Choroid plexus epithelial cell (primary cell): ENCODE measurements at regions not wholly inside any gene's neighbourhood (a gene's known extent, or its start where the extent isn't known, plus 50 kb on each side); places are given as distances from the start of the nearest gene placed in this dataset.

ENCODE experiments used
- DNase-seq: peaks from one replicate; pipeline ENCODE4 v3.0.0-alpha.2; 2010; ENCODE audit warnings: low read depth
- H3K4me3 ChIP-seq: 2 replicates; pipeline ENCODE4 v1.5.1; 2011; ENCODE audit warnings: low read depth, mild to moderate bottlenecking, control low read depth, low read length, moderate library complexity
- TF ChIP-seq, protein P1 (sequence below): conservative IDR thresholded peaks from 2 replicates; pipeline ENCODE4 v1.5.1; 2011; ENCODE audit warnings: low read depth, mild to moderate bottlenecking, control low read depth, inconsistent platforms, low read length, moderate library complexity

DNA sequence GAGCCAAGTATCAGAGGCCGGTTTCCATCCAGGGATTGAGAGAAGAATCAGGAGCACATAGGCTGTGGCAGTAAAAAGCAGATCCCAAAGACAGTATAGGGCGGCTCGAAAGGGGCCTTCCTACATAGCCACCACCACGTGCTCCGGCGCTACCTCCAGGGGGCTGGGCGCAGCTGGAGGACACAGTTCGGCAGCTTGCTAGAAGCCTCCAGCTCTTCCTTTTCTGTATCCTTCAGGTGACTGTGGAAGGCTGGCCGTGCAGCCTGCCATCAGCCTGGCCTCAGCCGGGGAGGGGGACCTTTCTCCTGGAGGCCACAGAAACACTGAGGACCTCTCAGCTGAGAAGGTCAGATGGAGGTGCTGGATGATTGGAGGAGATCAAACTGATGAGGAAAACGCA is 183.6 kb upstream of the GLI2 start:
- no peak for DNase-seq
- TF ChIP-seq, protein P1, sequence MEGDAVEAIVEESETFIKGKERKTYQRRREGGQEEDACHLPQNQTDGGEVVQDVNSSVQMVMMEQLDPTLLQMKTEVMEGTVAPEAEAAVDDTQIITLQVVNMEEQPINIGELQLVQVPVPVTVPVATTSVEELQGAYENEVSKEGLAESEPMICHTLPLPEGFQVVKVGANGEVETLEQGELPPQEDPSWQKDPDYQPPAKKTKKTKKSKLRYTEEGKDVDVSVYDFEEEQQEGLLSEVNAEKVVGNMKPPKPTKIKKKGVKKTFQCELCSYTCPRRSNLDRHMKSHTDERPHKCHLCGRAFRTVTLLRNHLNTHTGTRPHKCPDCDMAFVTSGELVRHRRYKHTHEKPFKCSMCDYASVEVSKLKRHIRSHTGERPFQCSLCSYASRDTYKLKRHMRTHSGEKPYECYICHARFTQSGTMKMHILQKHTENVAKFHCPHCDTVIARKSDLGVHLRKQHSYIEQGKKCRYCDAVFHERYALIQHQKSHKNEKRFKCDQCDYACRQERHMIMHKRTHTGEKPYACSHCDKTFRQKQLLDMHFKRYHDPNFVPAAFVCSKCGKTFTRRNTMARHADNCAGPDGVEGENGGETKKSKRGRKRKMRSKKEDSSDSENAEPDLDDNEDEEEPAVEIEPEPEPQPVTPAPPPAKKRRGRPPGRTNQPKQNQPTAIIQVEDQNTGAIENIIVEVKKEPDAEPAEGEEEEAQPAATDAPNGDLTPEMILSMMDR: no peak
- no peak overlapping the region for H3K4me3 ChIP-seq

DNA sequence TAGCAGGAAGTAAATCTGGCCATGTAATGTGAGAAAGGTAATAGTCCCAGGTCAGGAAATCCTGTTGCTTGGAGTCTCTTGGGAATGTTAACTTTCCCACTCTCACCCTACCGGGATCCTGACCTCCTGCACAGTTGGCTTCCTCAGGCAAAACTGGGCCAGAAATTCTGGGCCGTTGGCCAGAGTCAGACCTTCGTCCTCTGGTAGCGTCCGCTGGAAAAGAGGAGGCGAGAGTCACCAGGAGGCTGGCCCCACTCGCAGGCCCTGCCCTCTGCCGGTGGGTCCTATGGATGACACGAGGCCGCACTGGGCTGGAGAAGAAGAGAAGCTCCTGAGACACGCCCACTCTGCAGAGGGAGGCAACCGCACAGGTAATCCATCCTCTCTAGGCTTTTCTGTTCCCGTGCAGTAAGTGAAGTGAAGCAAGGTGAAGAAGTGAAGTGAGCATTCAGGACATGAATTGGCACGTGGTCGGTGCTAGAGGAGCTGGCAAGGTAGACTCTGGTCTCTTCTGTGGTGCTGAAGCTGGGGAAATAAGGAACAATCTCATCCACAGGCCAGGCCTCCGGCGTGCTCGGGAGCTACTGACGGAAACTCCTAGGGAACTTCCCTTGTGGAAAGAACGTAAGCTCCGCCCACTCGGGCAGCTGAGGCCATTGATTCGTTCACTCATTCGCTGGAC is 182.7 kb upstream of the GLI2 start:
- TF ChIP-seq, protein P1: peak; percentile 74
- DNase-seq: peak; percentile 72

DNA sequence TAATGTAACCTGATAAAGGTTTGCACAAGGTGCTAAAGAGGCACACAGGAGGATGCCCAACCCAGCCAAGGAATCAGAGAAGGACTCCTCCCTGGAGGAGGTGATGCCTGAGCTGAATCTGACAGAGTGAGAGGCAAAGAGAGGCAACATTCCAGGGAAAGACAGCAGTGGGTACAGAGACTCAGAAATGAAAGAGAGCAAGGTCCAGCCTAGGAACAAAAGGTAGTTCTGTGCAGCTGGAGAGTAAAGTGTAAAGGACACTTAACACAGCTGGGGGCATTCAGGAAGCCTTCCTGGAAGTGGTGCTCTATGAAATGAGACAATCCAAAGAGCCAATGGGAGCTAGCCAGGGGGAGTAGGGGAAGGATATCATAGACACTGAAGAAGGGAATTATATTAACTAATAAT is 181.0 kb upstream of the GLI2 start:
- H3K4me3 ChIP-seq: no peak overlapping the region
- DNase-seq: no peak
- TF ChIP-seq, protein P1: no peak

More for the DNA sequence above, 182.7 kb upstream of the GLI2 start:
- no peak overlapping the region for H3K4me3 ChIP-seq

DNA sequence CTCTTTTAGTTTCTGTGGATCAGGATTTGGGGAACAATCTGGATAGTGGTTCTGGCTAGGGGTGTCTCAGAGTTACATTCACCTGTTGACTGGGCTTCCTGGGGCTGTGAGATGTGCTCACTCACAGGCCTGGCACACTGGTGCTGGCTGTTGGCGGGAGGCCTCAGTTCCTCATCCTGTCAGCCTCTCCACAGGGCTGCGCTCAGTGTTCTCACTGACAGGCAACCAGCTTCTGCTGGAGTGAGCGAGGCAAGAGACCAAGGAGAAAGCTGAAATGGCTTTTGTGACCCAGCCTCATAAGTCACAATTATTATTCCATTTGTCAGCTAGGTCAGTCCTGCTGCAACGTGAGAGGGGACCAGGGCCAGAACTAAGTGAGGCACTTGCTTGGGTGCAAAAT is 180.6 kb upstream of the GLI2 start:
- no peak for DNase-seq
- no peak overlapping the region for H3K4me3 ChIP-seq
- TF ChIP-seq, protein P1: no peak

DNA sequence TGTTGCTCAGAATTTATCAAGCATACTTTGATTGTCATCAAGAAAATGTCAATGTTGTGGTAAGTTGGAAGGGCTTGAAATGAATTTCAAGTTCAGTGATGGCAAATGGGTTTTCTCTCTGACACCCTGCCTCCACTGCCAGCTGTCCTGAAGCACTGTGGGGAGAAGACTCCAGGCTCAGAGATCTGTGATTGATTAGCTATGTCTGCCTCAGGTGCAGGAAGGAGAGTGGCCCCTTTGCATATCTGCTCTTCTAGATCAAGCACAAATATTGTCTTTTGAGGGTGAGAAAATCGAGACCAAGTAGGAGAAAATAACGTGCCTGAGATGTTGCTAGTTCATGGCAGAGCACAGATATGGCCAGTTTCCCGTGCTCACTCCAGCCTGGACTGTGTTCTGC is 178.8 kb upstream of the GLI2 start:
- TF ChIP-seq, protein P1: no peak
- no peak overlapping the region for H3K4me3 ChIP-seq
- no peak for DNase-seq

DNA sequence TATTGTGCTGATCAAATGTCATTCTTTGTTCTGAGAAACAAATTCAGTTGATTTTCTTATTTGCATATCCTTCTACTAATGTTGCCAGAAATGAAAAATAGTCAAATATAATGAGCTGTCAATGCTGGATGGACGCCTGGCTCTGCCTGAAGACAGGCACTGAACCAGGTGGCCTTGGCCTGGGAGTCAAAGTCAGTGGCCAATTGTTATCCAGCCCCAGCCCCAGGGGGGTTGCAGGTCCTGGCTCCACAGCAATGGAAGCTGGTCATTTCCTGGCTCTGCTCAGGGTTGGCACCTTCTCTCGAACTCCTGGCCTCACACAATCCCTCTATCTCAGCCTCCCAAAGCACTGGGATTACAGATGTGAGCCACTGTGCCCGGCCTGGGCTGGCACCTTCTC is 176.8 kb upstream of the GLI2 start:
- H3K4me3 ChIP-seq: no peak overlapping the region
- no peak for DNase-seq
- TF ChIP-seq, protein P1: no peak

DNA sequence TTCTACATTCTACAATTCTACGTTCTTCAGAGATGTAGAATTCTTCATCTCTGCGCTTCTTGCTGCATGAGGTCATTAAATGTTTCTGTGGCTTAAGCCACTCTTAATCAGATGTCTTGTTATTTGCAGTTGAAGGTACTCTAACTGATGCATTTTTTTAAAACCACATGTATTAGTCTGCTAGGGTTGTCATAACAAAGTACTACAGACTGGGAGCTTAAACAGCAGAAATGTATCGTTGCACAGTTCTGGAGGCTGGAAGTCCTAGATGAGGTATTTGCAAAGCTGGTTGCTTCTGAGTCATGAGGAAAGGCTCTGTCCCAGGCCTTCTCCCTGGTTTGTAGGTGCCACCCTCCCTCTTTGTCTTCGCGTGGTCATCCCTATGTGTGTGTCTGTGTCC is 176.3 kb upstream of the GLI2 start:
- TF ChIP-seq, protein P1: no peak
- DNase-seq: peak; percentile 99
- no peak overlapping the region for H3K4me3 ChIP-seq
